ENCODE measurements at regions not wholly inside any gene's neighbourhood (a gene's known extent, or its start where the extent isn't known, plus 50 kb on each side); places are given as distances from the start of the nearest gene placed in this dataset.
A peak's percentile ranks its signal among the peaks of the same experiment; 100 is the strongest.

DNA sequence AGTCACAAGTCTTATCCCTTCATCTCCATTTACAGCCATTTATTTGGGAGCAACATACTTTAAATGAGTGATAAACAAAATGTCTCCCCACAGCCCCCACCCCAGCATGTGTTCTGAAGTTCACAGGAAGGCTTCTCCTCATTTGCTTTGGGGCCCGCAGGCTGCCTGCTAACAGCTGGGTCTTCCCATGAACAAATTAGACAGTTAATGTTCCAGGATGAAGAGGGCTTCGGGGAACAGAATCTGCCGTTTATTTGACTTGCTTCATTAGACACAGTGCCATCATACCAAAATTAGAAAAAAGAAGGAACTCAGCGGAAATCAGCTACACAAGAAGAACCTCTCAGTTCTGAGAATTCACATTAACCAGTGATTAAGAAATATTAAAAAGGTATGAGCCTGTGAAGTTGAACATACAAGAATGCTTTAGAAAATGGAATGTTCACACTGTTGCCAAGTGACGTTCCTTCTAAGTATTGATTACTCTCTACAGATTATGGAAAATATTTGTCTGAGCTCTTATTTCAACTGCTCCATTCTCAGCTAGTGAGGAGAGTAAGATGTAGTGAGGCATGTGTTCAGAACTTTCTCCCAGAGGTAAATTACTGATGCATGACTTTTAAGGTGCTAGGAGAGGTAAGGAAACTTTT, 107.5 kb upstream of the THBS1 start:
- peak overlapping the region; percentile 81 for H3K27ac ChIP-seq (ENCODE audit: low read depth, low read length)
- H3K36me3 ChIP-seq (ENCODE audit: insufficient read depth, low read length) = no peaks in the 10 kb centered on the region
- no peaks in the 10 kb centered on the region for H3K27me3 ChIP-seq (ENCODE audit: control insufficient read depth in 1 of 2, insufficient read depth in 2 of 2, low read length in 2 of 2)
- H3K9ac ChIP-seq (ENCODE audit: low read length) = no peak overlapping the region
- no peaks in the 10 kb centered on the region for H3K9me3 ChIP-seq (ENCODE audit: low read length)
- H3K4me1 ChIP-seq (ENCODE audit: insufficient read depth, low read length) = peaks cover 35% of the 10 kb centered on the region
- H3K4me3 ChIP-seq (ENCODE audit: low read depth in 1 of 2, low read length in 2 of 2) = peak overlapping the region in 1 of 2 donors; percentile 7

- Histone ChIP-seq H3K36me3 (ENCODE audit: insufficient read depth, low read length) (no peaks in the 10 kb centered on the region), H3K4me1 (ENCODE audit: insufficient read depth, low read length) (peaks cover 35% of the 10 kb centered on the region), H3K9me3 (ENCODE audit: low read length) (no peaks in the 10 kb centered on the region), H3K27me3 (ENCODE audit: control insufficient read depth in 1 of 2, insufficient read depth in 2 of 2, low read length in 2 of 2) (no peaks in the 10 kb centered on the region), H3K4me3 (ENCODE audit: low read depth in 1 of 2, low read length in 2 of 2) (no peak overlapping the region), H3K27ac (ENCODE audit: low read depth, low read length) (peak overlapping the region; percentile 81), H3K9ac (ENCODE audit: low read length) (no peak overlapping the region)
Measured at GRCh38 chr15:39474657-39475056, 106.2 kb upstream of the THBS1 start.

DNA sequence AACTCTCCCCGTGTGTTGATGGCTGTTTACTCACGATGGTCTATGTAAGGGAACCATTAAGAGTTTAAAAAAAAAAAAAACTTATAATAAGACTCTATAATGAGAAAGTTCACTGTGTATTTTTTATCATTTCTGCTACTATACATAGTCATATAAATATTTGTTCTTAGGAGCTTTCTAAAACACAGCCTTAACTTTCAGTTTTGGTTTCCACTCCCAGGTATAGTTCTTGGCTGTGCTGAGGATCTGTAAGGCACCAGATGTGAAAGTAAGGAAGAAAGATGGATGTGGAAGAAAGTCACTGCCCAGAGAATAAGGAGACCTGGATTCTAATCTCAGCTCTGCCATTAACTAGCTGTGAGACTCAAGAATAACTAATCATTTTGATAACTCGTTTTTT, 101.9 kb upstream of the THBS1 start:
- Histone ChIP-seq H3K36me3 (ENCODE audit: insufficient read depth, low read length) (no peaks in the 10 kb centered on the region), H3K9ac (ENCODE audit: low read length) (no peak overlapping the region), H3K27ac (ENCODE audit: low read depth, low read length) (no peak overlapping the region), H3K4me3 (ENCODE audit: low read depth in 1 of 2, low read length in 2 of 2) (no peak overlapping the region), H3K9me3 (ENCODE audit: low read length) (no peaks in the 10 kb centered on the region), H3K27me3 (ENCODE audit: control insufficient read depth in 1 of 2, insufficient read depth in 2 of 2, low read length in 2 of 2) (no peaks in the 10 kb centered on the region), H3K4me1 (ENCODE audit: insufficient read depth, low read length) (peaks cover 14% of the 10 kb centered on the region)

DNA sequence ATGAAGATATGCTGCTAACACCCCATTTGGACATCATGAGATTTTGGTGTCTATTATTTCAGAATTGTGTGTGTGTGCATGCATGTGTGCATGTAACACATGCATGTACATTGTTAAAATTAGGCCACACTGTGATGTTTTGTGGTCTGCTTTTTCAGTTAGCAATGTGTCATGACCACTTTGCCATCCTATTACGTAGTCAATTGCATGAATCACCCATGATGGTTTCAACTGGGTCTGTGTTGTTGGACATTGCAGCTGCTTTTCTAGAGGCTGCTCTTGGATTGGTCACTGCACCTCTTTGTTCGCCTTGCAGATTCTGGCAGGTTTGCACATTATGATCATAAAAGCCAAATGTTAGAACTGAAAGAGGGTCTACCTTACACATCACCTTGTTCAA, 101.0 kb upstream of the THBS1 start:
- Histone ChIP-seq H3K4me1 (ENCODE audit: insufficient read depth, low read length) (peaks cover 6% of the 10 kb centered on the region), H3K4me3 (ENCODE audit: low read depth in 1 of 2, low read length in 2 of 2) (no peak overlapping the region), H3K36me3 (ENCODE audit: insufficient read depth, low read length) (no peaks in the 10 kb centered on the region), H3K27me3 (ENCODE audit: control insufficient read depth in 1 of 2, insufficient read depth in 2 of 2, low read length in 2 of 2) (no peaks in the 10 kb centered on the region), H3K27ac (ENCODE audit: low read depth, low read length) (no peak overlapping the region), H3K9ac (ENCODE audit: low read length) (no peak overlapping the region), H3K9me3 (ENCODE audit: low read length) (no peaks in the 10 kb centered on the region)

GRCh38 chr15:39482459-39482858, 98.4 kb upstream of the THBS1 start:
- no peak overlapping the region for H3K4me3 ChIP-seq (ENCODE audit: low read depth in 1 of 2, low read length in 2 of 2)
- H3K27ac ChIP-seq (ENCODE audit: low read depth, low read length) = no peak overlapping the region
- peaks cover 23% of the 10 kb centered on the region for H3K4me1 ChIP-seq (ENCODE audit: insufficient read depth, low read length)
- H3K27me3 ChIP-seq (ENCODE audit: control insufficient read depth in 1 of 2, insufficient read depth in 2 of 2, low read length in 2 of 2) = no peaks in the 10 kb centered on the region
- H3K9me3 ChIP-seq (ENCODE audit: low read length) = no peaks in the 10 kb centered on the region
- H3K9ac ChIP-seq (ENCODE audit: low read length) = no peak overlapping the region
- no peaks in the 10 kb centered on the region for H3K36me3 ChIP-seq (ENCODE audit: insufficient read depth, low read length)

GRCh38 chr15:39486621-39487457, 94.0 kb upstream of the THBS1 start:
- peaks cover 58% of the 10 kb centered on the region for H3K4me1 ChIP-seq (ENCODE audit: insufficient read depth, low read length)
- peak overlapping the region; percentile 92 for H3K27ac ChIP-seq (ENCODE audit: low read depth, low read length)

DNA sequence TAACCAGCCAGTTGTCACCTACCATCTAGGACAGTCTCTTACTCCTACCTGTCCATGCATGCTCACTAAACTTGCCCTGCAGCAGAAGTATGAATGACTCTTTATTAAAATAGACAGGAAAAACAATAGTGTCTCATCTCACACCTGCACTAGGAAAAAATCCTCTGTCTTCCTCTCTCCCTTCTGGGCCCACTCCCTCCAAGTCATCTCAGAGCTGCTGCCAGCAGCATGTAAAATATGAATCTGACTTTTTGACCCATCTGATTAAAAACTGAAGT, 93.5 kb upstream of the THBS1 start:
- Histone ChIP-seq H3K27me3 (ENCODE audit: control insufficient read depth in 1 of 2, insufficient read depth in 2 of 2, low read length in 2 of 2) (no peaks in the 10 kb centered on the region), H3K9ac (ENCODE audit: low read length) (no peak overlapping the region), H3K36me3 (ENCODE audit: insufficient read depth, low read length) (no peaks in the 10 kb centered on the region), H3K9me3 (ENCODE audit: low read length) (no peaks in the 10 kb centered on the region), H3K4me1 (ENCODE audit: insufficient read depth, low read length) (peaks cover 64% of the 10 kb centered on the region), H3K4me3 (ENCODE audit: low read depth in 1 of 2, low read length in 2 of 2) (no peak overlapping the region), H3K27ac (ENCODE audit: low read depth, low read length) (peak overlapping the region; percentile 92)

More at GRCh38 chr15:39486621-39487457, 94.0 kb upstream of the THBS1 start:
- no peak overlapping the region for H3K9ac ChIP-seq (ENCODE audit: low read length)
- H3K27me3 ChIP-seq (ENCODE audit: control insufficient read depth in 1 of 2, insufficient read depth in 2 of 2, low read length in 2 of 2) = no peaks in the 10 kb centered on the region
- no peak overlapping the region for H3K4me3 ChIP-seq (ENCODE audit: low read depth in 1 of 2, low read length in 2 of 2)
- H3K36me3 ChIP-seq (ENCODE audit: insufficient read depth, low read length) = no peaks in the 10 kb centered on the region
- H3K9me3 ChIP-seq (ENCODE audit: low read length) = no peaks in the 10 kb centered on the region

GRCh38 chr15:39488516-39488915, 92.4 kb upstream of the THBS1 start:
- no peaks in the 10 kb centered on the region for H3K27me3 ChIP-seq (ENCODE audit: control insufficient read depth in 1 of 2, insufficient read depth in 2 of 2, low read length in 2 of 2)
- H3K9me3 ChIP-seq (ENCODE audit: low read length) = no peaks in the 10 kb centered on the region
- H3K9ac ChIP-seq (ENCODE audit: low read length) = no peak overlapping the region
- H3K27ac ChIP-seq (ENCODE audit: low read depth, low read length) = peak overlapping the region; percentile 92
- no peaks in the 10 kb centered on the region for H3K36me3 ChIP-seq (ENCODE audit: insufficient read depth, low read length)
- no peak overlapping the region for H3K4me3 ChIP-seq (ENCODE audit: low read depth in 1 of 2, low read length in 2 of 2)
- peaks cover 68% of the 10 kb centered on the region for H3K4me1 ChIP-seq (ENCODE audit: insufficient read depth, low read length)

DNA sequence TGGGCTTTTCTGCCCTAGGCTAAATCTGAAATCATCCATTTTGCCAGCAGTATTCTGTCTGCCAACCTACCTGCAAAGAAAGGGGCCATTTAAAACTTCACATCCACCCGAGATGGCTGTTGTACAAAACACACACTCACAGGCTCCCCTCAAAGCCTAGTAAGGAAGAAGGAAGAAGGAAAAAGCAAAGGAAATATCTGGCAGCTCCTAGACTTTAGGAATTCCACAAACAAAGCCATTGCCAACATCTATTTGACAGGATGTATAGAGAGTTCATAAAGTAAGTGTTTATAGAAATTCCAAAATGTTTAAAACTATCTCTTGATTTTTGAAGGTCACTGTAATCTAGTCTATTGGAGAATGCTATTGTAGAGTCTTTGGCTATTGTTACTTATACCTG, 91.9 kb upstream of the THBS1 start:
- Histone ChIP-seq H3K27me3 (ENCODE audit: control insufficient read depth in 1 of 2, insufficient read depth in 2 of 2, low read length in 2 of 2) (no peaks in the 10 kb centered on the region), H3K36me3 (ENCODE audit: insufficient read depth, low read length) (no peaks in the 10 kb centered on the region), H3K9me3 (ENCODE audit: low read length) (no peaks in the 10 kb centered on the region), H3K9ac (ENCODE audit: low read length) (no peak overlapping the region), H3K4me3 (ENCODE audit: low read depth in 1 of 2, low read length in 2 of 2) (no peak overlapping the region), H3K4me1 (ENCODE audit: insufficient read depth, low read length) (peaks cover 68% of the 10 kb centered on the region), H3K27ac (ENCODE audit: low read depth, low read length) (peak overlapping the region; percentile 79)

DNA sequence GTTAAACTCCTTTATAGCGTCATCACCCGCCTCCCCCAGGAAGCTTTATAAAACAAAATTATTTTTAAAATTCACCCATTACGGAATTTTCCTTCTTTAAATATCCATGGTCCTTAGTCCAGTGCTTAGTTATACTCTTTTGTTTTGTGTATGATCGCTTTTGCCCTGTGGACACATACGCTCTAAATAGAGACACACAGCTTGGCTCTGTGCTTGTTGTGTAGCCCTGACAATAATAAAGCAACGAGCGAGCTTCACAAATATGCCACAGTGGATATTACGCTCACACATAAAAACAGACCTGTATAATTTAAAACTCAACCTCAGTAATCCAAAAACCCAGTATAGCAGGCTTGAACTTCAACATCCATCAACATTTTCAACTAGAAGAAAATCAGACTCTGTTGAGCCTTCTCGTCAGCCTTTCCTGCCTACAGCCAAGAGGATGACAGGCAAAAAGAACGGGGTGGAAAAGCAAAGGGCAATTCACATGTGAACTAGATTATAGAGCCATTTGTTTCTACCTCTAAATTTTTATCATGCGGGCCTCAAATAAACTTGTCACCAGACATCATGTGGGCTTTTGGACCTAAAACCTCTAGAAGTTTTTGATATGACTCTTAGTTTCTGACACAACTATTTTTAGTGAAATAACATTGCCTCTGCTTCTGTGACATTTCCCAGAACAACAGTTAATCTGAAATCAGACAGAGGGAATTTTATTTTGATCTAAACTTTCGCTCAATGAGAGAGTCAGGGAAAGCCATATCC, 89.6 kb upstream of the THBS1 start:
- Histone ChIP-seq H3K4me1 (ENCODE audit: insufficient read depth, low read length) (peaks cover 70% of the 10 kb centered on the region), H3K4me3 (ENCODE audit: low read depth in 1 of 2, low read length in 2 of 2) (no peak overlapping the region), H3K27ac (ENCODE audit: low read depth, low read length) (peak overlapping the region; percentile 87), H3K9ac (ENCODE audit: low read length) (no peak overlapping the region), H3K36me3 (ENCODE audit: insufficient read depth, low read length) (no peaks in the 10 kb centered on the region), H3K9me3 (ENCODE audit: low read length) (no peaks in the 10 kb centered on the region), H3K27me3 (ENCODE audit: control insufficient read depth in 1 of 2, insufficient read depth in 2 of 2, low read length in 2 of 2) (no peaks in the 10 kb centered on the region)

DNA sequence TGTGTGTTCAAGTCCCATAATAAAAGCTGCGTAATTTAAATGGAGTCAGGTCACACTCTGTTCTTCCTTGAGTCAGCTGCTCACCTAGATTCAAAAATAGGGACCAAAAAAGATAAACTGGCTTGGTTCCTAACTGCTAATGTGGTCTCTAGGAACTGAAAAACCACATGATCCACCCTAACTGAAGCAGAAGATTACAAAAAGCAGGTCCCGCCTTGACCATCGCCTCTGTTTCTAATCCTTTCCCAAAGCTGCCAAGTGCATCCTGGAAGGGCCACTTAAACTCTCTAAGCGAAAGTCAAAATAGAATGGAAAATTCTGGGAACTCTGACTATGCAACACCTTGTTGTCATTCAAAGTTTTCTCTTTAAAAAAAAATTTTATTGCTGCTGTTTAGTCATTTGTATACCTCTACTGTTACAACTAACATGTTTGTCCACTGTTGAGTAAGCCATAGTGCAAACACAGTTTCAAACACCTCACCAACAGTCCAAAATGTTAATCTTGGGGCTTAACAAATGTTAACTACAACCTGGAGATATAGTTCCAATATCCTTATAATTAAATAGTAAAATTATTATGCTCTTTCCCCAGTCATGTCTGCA, 88.9 kb upstream of the THBS1 start:
- no peaks in the 10 kb centered on the region for H3K27me3 ChIP-seq (ENCODE audit: control insufficient read depth in 1 of 2, insufficient read depth in 2 of 2, low read length in 2 of 2)
- H3K4me3 ChIP-seq (ENCODE audit: low read depth in 1 of 2, low read length in 2 of 2) = no peak overlapping the region
- H3K9ac ChIP-seq (ENCODE audit: low read length) = no peak overlapping the region
- H3K27ac ChIP-seq (ENCODE audit: low read depth, low read length) = peak overlapping the region; percentile 87
- H3K4me1 ChIP-seq (ENCODE audit: insufficient read depth, low read length) = peaks cover 70% of the 10 kb centered on the region
- H3K9me3 ChIP-seq (ENCODE audit: low read length) = no peaks in the 10 kb centered on the region
- no peaks in the 10 kb centered on the region for H3K36me3 ChIP-seq (ENCODE audit: insufficient read depth, low read length)
